ENCODE measurements at regions not wholly inside any gene's neighbourhood (a gene's known extent, or its start where the extent isn't known, plus 50 kb on each side); places are given as distances from the start of the nearest gene placed in this dataset.

- H3K4me1 Mint-ChIP-seq: no peaks in the 10 kb centered on the region
- no peak for DNase-seq
- H3K27me3 Mint-ChIP-seq: no peaks in the 10 kb centered on the region
- ChIA-PET CTCF (no interaction called here), POLR2A (no interaction called here)
- H3K4me3 Mint-ChIP-seq: no peak overlapping the region
- H3K9me3 Mint-ChIP-seq: no peaks in the 10 kb centered on the region
- intact Hi-C loops (cut with micrococcal nuclease): no loop called here
- no peak for TF ChIP-seq CTCF (IDR thresholded peaks at IDR 0.05)
- no peak overlapping the region for H3K27ac Mint-ChIP-seq
- no peaks in the 10 kb centered on the region for H3K36me3 Mint-ChIP-seq (ENCODE audit: low read depth)
- ATAC-seq (ENCODE audit: low read depth): no peak
Measured at GRCh38 chr2:155389224-155389623, 690.7 kb downstream of the KCNJ3 start.

- H3K27me3 Mint-ChIP-seq: no peaks in the 10 kb centered on the region
- H3K27ac Mint-ChIP-seq: no peak overlapping the region
- H3K4me1 Mint-ChIP-seq: no peaks in the 10 kb centered on the region
- ATAC-seq (ENCODE audit: low read depth): no peak
- no peak overlapping the region for H3K4me3 Mint-ChIP-seq
- ChIA-PET POLR2A (no interaction called here), CTCF (no interaction called here)
- no peak for DNase-seq
- intact Hi-C loops (cut with micrococcal nuclease): no loop called here
- no peaks in the 10 kb centered on the region for H3K36me3 Mint-ChIP-seq (ENCODE audit: low read depth)
- no peaks in the 10 kb centered on the region for H3K9me3 Mint-ChIP-seq
- no peak for TF ChIP-seq CTCF (IDR thresholded peaks at IDR 0.05)
Measured at GRCh38 chr2:155384555-155385123, 686.1 kb downstream of the KCNJ3 start.

GRCh38 chr2:155382776-155383175 lies 684.3 kb downstream of the KCNJ3 start:
- Mint-ChIP-seq H3K4me3 (no peak overlapping the region), H3K36me3 (ENCODE audit: low read depth) (no peaks in the 10 kb centered on the region), H3K9me3 (no peaks in the 10 kb centered on the region), H3K27me3 (no peaks in the 10 kb centered on the region), H3K27ac (no peak overlapping the region), H3K4me1 (peaks cover 2% of the 10 kb centered on the region)
- ChIA-PET POLR2A (no interaction called here), CTCF (no interaction called here)
- ATAC-seq (ENCODE audit: low read depth) (no peak), DNase-seq (no peak)
- intact Hi-C loops (cut with micrococcal nuclease): no loop called here
- no peak for TF ChIP-seq CTCF (IDR thresholded peaks at IDR 0.05)

DNA sequence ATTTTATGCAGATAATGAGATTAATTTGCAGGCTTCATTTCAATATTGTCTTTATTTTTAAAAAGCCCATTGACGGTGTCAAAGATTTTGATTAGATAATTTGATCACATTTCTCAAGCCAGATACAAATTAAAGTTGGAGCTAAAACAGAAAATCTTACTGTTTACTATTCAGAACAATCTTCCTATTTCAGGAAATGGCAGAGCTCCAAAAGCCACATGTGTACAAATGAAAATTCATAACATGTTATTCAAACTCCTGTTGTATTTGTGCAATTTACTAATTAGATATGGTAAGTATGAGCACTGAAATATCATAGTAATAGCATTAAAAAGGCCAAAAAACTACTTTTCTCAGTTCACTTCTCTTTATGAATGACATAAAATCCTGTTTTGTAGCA lies 682.9 kb downstream of the KCNJ3 start:
- intact Hi-C loops (cut with micrococcal nuclease): no loop called here
- DNase-seq (no peak), ATAC-seq (ENCODE audit: low read depth) (no peak)
- ChIA-PET POLR2A (no interaction called here), CTCF (no interaction called here)
- H3K4me1 Mint-ChIP-seq: peaks cover 2% of the 10 kb centered on the region
- H3K36me3 Mint-ChIP-seq (ENCODE audit: low read depth): no peaks in the 10 kb centered on the region
- no peaks in the 10 kb centered on the region for H3K27me3 Mint-ChIP-seq
- H3K27ac Mint-ChIP-seq: no peak overlapping the region
- no peak overlapping the region for H3K4me3 Mint-ChIP-seq
- TF ChIP-seq CTCF (IDR thresholded peaks at IDR 0.05): no peak
- H3K9me3 Mint-ChIP-seq: no peaks in the 10 kb centered on the region

GRCh38 chr2:155379494-155379893 lies 681.0 kb downstream of the KCNJ3 start:
- Mint-ChIP-seq H3K4me3 (no peak overlapping the region), H3K27me3 (no peaks in the 10 kb centered on the region), H3K4me1 (peaks cover 2% of the 10 kb centered on the region), H3K27ac (no peak overlapping the region), H3K9me3 (no peaks in the 10 kb centered on the region), H3K36me3 (ENCODE audit: low read depth) (no peaks in the 10 kb centered on the region)
- ATAC-seq (ENCODE audit: low read depth): no peak
- intact Hi-C loops (cut with micrococcal nuclease): loop anchor here (10.0 kb wide), 1 partner anchor 955 kb away; the partner anchor contains the start of gene NR4A2
- CTCF ChIA-PET: interaction anchor here (1.1 to 1.2 kb wide), 2 partner anchors 1211 to 1814 kb away, joined by 4 read pairs; no protein-coding TSS in a partner anchor
- POLR2A ChIA-PET: no interaction called here
- no peak for TF ChIP-seq CTCF (IDR thresholded peaks at IDR 0.05)
- DNase-seq: no peak

All from activated B cell treated with CpG ODN at 0.5 μM for 24 hours (primary cell).